GM10266 (cell line): ENCODE measurements at regions not wholly inside any gene's neighbourhood (a gene's known extent, or its start where the extent isn't known, plus 50 kb on each side); places are given as distances from the start of the nearest gene placed in this dataset.

Source experiments
- DNase-seq: peaks from one replicate; pipeline ENCODE4 v3.0.0; 2012; ENCODE audit errors: extremely low spot score
- TF ChIP-seq, protein P1 (sequence below): IDR thresholded peaks from 2 replicates; pipeline ENCODE4 v1.5.1; 2012; ENCODE audit warnings: mild to moderate bottlenecking, low read depth; ENCODE audit not compliant: control insufficient read depth, insufficient read depth; ENCODE audit errors: missing control alignments

DNA sequence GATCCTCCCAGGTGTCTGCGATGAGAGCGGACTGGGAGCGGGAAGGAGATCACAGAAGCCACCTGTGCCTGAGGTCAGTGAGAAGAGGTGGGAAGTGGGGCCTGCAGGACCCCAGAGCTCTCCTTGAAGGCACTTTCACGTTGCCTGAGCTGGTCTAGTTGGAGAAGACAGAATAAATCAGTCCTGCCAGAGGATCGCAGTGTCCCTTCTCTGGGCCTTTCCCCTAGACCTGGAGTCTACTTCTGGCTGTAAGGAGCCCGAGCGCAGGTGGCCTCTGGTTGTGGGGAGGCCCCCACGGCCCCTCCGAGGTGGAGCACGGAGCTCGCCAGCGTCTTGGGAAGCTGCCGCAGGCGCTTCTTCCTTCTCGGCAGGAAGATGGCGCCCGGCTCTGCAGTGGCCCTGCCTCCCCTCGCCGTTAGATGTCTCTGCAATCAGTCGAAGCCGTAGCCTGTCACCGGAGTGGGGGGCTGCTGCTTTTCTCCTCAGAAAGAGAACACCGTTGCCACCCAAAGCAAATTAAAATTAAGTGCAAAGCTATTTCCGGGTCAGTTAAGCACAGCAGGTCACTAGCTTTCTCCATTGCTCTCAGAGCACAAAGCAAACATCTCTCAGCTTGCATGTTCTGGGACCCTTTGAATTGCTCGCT lies 212.0 kb upstream of the MYT1L start:
- TF ChIP-seq, protein P1, sequence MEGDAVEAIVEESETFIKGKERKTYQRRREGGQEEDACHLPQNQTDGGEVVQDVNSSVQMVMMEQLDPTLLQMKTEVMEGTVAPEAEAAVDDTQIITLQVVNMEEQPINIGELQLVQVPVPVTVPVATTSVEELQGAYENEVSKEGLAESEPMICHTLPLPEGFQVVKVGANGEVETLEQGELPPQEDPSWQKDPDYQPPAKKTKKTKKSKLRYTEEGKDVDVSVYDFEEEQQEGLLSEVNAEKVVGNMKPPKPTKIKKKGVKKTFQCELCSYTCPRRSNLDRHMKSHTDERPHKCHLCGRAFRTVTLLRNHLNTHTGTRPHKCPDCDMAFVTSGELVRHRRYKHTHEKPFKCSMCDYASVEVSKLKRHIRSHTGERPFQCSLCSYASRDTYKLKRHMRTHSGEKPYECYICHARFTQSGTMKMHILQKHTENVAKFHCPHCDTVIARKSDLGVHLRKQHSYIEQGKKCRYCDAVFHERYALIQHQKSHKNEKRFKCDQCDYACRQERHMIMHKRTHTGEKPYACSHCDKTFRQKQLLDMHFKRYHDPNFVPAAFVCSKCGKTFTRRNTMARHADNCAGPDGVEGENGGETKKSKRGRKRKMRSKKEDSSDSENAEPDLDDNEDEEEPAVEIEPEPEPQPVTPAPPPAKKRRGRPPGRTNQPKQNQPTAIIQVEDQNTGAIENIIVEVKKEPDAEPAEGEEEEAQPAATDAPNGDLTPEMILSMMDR, result no peak
- DNase-seq, result no peak

DNA sequence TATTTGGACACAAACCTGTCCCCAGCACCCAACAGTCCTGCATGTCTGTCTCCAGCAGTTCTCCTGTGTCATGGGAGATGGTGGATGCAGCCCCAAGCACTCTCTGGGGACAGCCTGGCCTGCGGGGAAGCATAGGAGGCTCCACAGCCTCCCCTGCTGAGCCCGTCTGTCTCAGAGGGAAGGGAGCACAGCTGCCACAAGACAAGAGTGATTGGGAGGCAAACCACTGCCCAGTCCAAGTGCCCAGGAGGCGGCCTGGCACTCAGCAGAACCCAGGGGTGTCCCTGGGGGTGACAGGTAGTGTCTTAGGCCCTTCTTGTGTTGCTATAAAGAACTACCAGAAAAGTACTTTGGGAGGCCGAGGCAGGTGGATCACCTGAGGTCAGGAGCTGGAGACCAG lies 211.2 kb upstream of the MYT1L start:
- TF ChIP-seq, protein P1, result no peak
- no peak for DNase-seq

DNA sequence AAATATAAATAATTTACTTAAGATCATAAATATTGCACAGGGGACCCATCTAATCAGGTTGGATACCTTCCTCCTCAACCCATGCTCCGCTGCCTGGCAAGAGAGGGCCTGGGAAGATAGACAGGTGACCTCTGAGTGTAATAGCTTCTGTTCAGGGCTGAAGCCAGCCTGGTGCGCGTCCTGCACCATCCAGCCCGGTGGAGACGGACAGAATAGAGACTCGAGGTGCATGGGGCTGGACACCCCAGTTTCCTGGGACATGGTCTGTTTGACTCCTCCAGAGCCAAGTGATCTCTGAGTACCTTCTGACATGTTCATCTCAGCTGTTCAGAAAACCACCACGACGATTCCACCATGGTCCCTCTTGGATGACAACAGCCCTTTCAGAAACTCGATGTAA lies 209.3 kb upstream of the MYT1L start:
- no peak for DNase-seq
- TF ChIP-seq, protein P1, result no peak

DNA sequence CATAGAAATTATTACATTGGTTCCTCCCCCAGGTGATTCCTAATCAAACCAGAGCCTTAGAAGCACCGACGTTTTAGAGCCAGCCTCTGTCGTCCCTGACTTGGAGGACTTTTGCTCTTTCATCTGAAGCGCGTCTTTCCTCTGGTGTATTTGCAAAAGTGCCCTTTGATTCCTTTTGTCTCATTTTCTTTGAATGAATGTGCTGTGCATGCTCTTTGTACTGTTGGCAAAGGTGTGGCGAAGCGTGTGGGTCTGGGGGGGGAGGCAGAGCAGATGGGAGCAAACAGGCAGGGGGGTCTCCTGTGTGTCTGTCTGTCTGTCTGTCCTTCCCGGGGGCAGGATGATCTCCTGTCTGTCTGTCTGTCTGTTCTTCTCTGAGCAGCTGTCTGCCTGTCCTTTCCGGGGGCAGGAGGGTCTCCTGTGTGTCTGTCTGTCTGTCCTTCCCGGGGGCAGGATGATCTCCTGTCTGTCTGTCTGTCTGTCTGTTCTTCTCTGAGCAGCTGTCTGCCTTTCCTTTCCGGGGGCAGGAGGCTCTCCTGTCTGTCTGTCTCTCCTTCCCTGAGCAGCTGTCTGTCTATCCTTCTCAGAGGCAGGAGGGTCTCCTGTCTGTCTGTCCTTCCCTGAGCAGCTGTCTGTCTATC lies 205.5 kb upstream of the MYT1L start:
- DNase-seq, result no peak

DNA sequence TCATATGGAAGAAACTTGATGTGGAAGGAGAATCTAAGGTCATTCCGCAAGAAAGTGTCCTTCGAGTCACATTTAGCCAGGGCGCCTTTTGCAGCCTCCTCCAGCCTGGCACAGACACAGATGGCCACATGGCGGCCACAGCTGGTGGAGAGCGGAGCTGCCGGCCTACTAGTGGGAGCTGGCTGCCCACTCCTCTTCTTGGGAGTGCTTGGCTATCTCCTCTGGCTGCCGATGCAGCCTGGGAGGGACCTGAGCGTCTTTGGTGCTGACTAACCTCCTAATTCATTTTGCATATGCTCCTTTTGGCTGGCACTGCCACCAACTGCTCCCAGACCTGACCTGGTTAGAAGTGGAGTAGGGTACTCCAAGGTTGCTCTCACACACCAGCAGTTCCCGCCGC lies 199.3 kb upstream of the MYT1L start:
- DNase-seq, result no peak

More for the DNA sequence above, 205.5 kb upstream of the MYT1L start:
- TF ChIP-seq, protein P1, result no peak

DNA sequence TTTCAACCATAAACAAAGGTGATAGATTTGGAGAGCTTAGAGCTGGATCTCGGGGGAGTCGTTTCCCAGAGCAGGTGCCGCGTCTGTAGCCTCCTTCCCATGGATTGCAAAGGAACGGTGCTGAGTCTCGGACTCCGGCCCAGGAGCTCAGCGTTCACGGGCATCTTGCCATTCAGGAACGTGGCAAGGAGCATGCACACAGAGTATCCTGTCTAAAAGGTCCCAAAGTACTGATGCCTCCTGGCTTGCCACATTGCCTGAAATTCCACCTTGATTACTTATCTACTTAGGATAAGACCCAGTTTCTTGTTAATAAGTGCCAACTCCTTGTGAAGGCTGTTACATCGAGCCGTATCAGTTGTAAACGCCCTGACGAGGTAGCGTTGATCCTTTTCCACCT lies 197.8 kb upstream of the MYT1L start:
- no peak for DNase-seq
- TF ChIP-seq, protein P1, result no peak

More for the DNA sequence above, 199.3 kb upstream of the MYT1L start:
- TF ChIP-seq, protein P1, result no peak

DNA sequence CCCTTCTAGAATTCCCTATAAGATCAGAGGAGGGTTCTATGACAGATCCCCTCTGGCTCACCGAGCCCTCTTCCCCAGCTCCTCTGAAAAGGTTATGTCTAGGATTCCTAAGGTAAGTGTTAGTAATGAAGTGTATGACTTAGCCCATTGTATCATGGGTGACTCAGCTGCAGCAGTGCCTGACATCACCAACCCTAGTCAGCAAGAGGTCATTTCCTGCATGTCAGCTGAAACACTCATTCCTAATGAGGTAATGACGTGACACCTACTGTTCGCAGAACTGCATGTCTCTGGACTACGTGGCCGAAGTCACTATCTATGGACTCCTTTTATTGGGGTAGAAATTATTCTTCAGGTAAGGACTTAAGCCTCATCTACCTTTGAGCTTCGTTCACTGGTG lies 196.1 kb upstream of the MYT1L start:
- no peak for DNase-seq
- TF ChIP-seq, protein P1, result no peak
